Neutrophil (primary cell): ENCODE measurements at regions not wholly inside any gene's neighbourhood (a gene's known extent, or its start where the extent isn't known, plus 50 kb on each side); places are given as distances from the start of the nearest gene placed in this dataset.
"Not testable (repeated sequence)": the region's sequence is repeated elsewhere in the genome, so short reads cannot be mapped to it uniquely, and the experiment has no call there.

Experiments
- H3K27ac ChIP-seq: fragments of 200-600 bp; sonication (generic); 2 replicates; pipeline ENCODE4 v1.5.1; 2016; ENCODE audit warnings: mild to moderate bottlenecking, moderate library complexity
- H3K27me3 ChIP-seq: fragments of 200-600 bp; sonication (generic); 2 replicates; pipeline ENCODE4 v1.6.0; 2016; ENCODE audit warnings: mild to moderate bottlenecking
- H3K36me3 ChIP-seq: fragments of 200-600 bp; sonication (generic); 2 replicates; pipeline ENCODE4 v1.5.1; 2017
- H3K4me1 ChIP-seq, 2 experiments: fragments of 200-600 bp in 1 of 2; sonication (generic) in 1 of 2; 1 replicate in 1 of 2; 2 replicates in 1 of 2; pipeline versions ENCODE4 v1.5.1 to v1.6.1; 2013 to 2016; ENCODE audit warnings: low read depth in 1 of 2, low read length in 1 of 2, mild to moderate bottlenecking in 1 of 2, moderate library complexity in 1 of 2; ENCODE audit not compliant: control insufficient read depth in 1 of 2, insufficient read depth in 1 of 2
- H3K4me3 ChIP-seq, 2 experiments: fragments of 200-600 bp in 1 of 2; sonication (generic) in 1 of 2; 1 replicate in 1 of 2; 2 replicates in 1 of 2; pipeline ENCODE4 v1.5.1; 2013 to 2016; ENCODE audit warnings: low read depth in 1 of 2, low read length in 1 of 2, mild to moderate bottlenecking in 1 of 2, moderate library complexity in 1 of 2
- H3K9me3 ChIP-seq: fragments of 200-600 bp; sonication (generic); 2 replicates; pipeline ENCODE4 v1.5.1; 2016
- CTCF ChIP-seq: fragments of 200-600 bp; sonication (generic); IDR thresholded peaks from 2 replicates; pipeline ENCODE4 v1.5.1; 2016; ENCODE audit warnings: antibody characterized with exemption

DNA sequence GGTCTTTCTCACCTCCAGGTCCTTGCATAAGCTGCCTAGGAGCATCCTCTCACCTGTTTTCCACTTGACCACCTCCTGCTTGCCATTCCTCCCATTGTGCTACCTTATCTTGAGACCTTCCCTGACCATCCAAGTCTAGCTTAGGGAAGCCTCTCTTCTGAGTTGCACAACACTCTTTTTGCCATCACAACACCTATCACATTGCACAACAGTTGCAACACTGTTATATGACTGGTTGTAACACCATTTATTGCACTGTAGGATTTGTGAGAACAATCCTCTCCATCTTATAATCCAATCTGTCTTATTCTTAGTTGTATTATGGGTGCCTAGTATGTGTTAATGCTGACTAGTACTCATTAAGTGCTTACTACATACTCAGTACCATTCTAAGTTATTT is 488.7 kb downstream of the OMA1 start:
- no peaks in the 10 kb centered on the region for H3K27me3 ChIP-seq
- H3K9me3 ChIP-seq: no peaks in the 10 kb centered on the region
- H3K36me3 ChIP-seq: no peaks in the 10 kb centered on the region
- no peak overlapping the region for H3K4me3 ChIP-seq
- H3K4me1 ChIP-seq: no peaks in the 10 kb centered on the region
- no peak overlapping the region for H3K27ac ChIP-seq
- no peak for TF ChIP-seq CTCF

GRCh38 chr1:58051187-58051586 is 495.3 kb downstream of the OMA1 start:
- not testable (repeated sequence) for H3K9me3 ChIP-seq, H3K27me3 ChIP-seq, H3K4me1 ChIP-seq, H3K27ac ChIP-seq, H3K4me3 ChIP-seq, H3K36me3 ChIP-seq

DNA sequence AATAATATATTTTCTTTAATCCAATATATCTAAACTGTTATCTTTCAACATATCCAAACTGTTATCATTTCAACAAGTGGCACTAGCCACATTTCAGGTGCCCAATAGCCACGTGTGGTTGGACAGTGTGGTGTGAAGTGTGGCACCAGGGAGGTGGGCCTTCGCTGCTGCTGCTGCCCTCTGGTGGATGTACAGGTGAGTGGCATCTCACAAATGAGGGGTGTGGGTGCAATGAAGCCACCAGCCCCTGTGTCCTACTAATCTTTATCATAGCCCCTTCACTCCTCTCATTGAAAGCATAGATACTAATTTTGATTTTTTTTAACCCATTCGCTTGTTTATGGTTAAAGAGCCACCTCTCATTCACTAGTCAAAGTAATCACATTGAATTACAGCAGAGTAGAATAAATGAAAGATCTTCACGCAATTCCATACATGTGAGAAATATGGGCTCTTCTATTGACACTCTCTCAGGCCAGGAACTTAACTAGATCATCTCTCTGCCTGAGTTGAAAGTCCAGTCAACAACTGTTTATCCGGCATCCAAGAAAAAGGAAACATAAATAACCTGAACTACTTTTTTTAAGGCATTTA is 499.2 kb downstream of the OMA1 start:
- no peaks in the 10 kb centered on the region for H3K4me1 ChIP-seq
- peaks cover 1% of the 10 kb centered on the region for H3K27me3 ChIP-seq
- H3K9me3 ChIP-seq: no peaks in the 10 kb centered on the region
- no peak overlapping the region for H3K4me3 ChIP-seq
- no peak overlapping the region for H3K27ac ChIP-seq
- peak; percentile 15 for TF ChIP-seq CTCF
- no peaks in the 10 kb centered on the region for H3K36me3 ChIP-seq

GRCh38 chr1:58045094-58045705 is 501.3 kb downstream of the OMA1 start:
- Histone ChIP-seq H3K27ac (no peak overlapping the region), H3K36me3 (no peaks in the 10 kb centered on the region), H3K27me3 (peaks cover 3% of the 10 kb centered on the region), H3K4me1 (no peaks in the 10 kb centered on the region), H3K9me3 (no peaks in the 10 kb centered on the region), H3K4me3 (no peak overlapping the region)
- no peak for TF ChIP-seq CTCF

DNA sequence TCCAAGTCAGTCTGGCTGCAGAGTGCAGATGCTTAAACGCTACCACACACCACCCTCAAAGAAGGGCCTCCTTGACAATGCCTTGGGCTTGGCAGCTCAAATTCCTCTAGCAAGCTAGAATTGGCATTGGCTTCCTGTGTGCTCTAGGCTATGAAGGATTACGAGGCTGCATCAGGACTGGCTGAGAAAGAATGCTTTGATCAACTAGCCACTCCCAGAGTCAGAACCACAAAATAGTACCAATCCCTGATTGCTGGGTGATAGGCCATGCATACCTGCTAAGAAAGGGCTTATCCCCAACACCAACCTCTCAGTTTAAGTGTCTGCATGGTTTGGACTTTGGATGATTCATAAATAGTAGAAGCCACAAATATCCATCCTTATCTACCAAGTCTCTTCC is 504.9 kb downstream of the OMA1 start:
- Histone ChIP-seq H3K36me3 (no peaks in the 10 kb centered on the region), H3K27me3 (peaks cover 10% of the 10 kb centered on the region), H3K4me1 (no peaks in the 10 kb centered on the region), H3K9me3 (no peaks in the 10 kb centered on the region), H3K27ac (no peak overlapping the region), H3K4me3 (no peak overlapping the region)
- TF ChIP-seq CTCF: no peak

DNA sequence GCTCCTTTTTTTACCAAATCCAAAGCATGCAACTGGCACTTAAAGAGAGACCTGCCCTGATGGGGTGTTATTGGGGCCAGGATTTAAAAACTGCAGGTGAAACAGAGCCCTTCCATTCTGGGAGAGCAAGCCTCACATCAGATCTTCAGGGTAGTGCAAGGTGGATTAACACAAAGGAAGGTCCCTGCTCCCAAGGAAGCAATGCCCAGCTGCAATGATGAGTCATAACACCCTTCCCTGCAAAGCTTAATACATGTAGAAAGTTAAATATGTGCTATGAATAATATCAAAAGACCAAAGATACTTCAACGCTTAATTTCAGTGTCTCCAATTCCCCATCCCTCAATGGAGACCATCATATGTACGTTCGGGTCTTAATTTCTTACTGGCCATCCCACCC is 508.0 kb downstream of the OMA1 start:
- TF ChIP-seq CTCF: no peak
- Histone ChIP-seq H3K27me3 (peaks cover 21% of the 10 kb centered on the region), H3K36me3 (no peaks in the 10 kb centered on the region), H3K4me3 (no peak overlapping the region), H3K27ac (no peak overlapping the region), H3K9me3 (no peaks in the 10 kb centered on the region), H3K4me1 (no peaks in the 10 kb centered on the region)
